Activated CD4-positive, alpha-beta memory T cell treated with anti-CD3 and anti-CD28 coated beads, Interleukin-2, amount 10 ng/mL, durations not matched to agents 7 days and 5 days (primary cell): ENCODE measurements at regions not wholly inside any gene's neighbourhood (a gene's known extent, or its start where the extent isn't known, plus 50 kb on each side); places are given as distances from the start of the nearest gene placed in this dataset.
"Not testable (repeated sequence)": the region's sequence is repeated elsewhere in the genome, so short reads cannot be mapped to it uniquely, and the experiment has no call there.

ENCODE experiments used
- CTCF ChIA-PET: fragments of 350-600 bp; sonication (Branson Sonifier 250); formaldehyde crosslinking; loops from one replicate; lab custom pipeline; 2021; ENCODE audit warnings: antibody characterized with exemption, inconsistent platforms; lab: Charles Lee
- POLR2A ChIA-PET: fragments of 350-600 bp; sonication (Branson Sonifier 250); formaldehyde crosslinking; loops from one replicate; lab custom pipeline; 2021; ENCODE audit warnings: antibody characterized with exemption; lab: Charles Lee
- DNase-seq: peaks from one replicate; pipeline ENCODE4 v3.0.0-alpha.2; 2020
- H3K27ac Mint-ChIP-seq: one replicate; pipeline ENCODE4 v1.8.0; 2021; ENCODE audit warnings: mild to moderate bottlenecking, mixed read lengths
- H3K27me3 Mint-ChIP-seq: one replicate; pipeline ENCODE4 v1.8.0; 2021; ENCODE audit warnings: mixed read lengths
- H3K36me3 Mint-ChIP-seq: one replicate; pipeline ENCODE4 v1.8.0; 2021; ENCODE audit warnings: low read depth, mixed read lengths
- H3K4me1 Mint-ChIP-seq: one replicate; pipeline ENCODE4 v1.8.0; 2021; ENCODE audit warnings: mixed read lengths
- H3K4me3 Mint-ChIP-seq: one replicate; pipeline ENCODE4 v1.8.0; 2021; ENCODE audit warnings: mild to moderate bottlenecking, mixed read lengths
- H3K9me3 Mint-ChIP-seq: one replicate; pipeline ENCODE4 v1.8.0; 2021; ENCODE audit warnings: mixed read lengths

DNA sequence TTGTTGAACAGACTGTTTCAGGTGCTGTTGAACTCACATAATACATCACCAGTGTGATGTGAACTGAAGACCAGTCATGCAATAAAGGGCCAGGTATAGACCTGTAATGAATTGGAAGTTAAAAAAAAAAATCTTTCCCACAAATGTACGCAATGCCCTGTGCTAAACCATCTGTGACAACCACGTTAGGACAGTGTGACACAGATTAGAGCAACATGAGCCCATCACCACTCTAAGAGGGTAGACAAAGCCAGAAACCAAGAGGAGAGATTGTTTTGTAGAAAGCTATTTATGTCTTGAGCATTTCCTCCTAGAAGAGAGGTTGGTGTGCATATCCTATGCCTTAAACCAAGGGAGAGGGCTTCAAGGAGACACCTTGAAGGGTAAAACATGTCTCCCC lies 77.0 kb upstream of the BEND6 start:
- no peak overlapping the region for H3K4me3 Mint-ChIP-seq
- H3K27me3 Mint-ChIP-seq, result peaks cover 25% of the 10 kb centered on the region
- H3K9me3 Mint-ChIP-seq, result no peaks in the 10 kb centered on the region
- ChIA-PET POLR2A (no interaction called here), CTCF (no interaction called here)
- no peak for DNase-seq
- H3K4me1 Mint-ChIP-seq, result no peaks in the 10 kb centered on the region
- H3K27ac Mint-ChIP-seq, result no peak overlapping the region
- no peaks in the 10 kb centered on the region for H3K36me3 Mint-ChIP-seq

DNA sequence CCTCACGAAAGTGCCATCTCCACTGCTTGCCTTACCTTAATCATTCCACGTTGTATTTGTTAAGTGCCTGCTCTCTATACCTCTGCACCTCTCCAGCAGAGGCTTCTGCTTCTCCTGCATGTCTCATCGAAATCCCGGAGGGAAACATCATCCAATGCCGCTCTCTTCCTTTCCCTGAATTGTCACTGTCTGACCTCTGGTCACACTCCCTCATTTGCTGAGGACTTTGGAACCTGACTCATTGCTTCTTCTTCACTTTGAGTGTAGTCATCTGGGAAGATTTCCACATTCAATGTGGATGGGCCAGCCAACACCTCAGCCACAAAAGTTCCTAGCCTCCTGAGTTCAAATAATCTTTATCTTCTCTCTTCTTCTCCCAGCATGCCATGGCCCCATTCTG lies 78.9 kb upstream of the BEND6 start:
- POLR2A ChIA-PET, result interaction anchor here (0.6 kb wide), 1 partner anchor 102 kb away, joined by 3 read pairs; no protein-coding TSS in a partner anchor
- peaks cover 23% of the 10 kb centered on the region for H3K27me3 Mint-ChIP-seq
- CTCF ChIA-PET, result no interaction called here
- no peaks in the 10 kb centered on the region for H3K9me3 Mint-ChIP-seq
- DNase-seq, result no peak
- H3K4me3 Mint-ChIP-seq, result no peak overlapping the region
- no peaks in the 10 kb centered on the region for H3K36me3 Mint-ChIP-seq
- H3K4me1 Mint-ChIP-seq, result no peaks in the 10 kb centered on the region
- no peak overlapping the region for H3K27ac Mint-ChIP-seq

DNA sequence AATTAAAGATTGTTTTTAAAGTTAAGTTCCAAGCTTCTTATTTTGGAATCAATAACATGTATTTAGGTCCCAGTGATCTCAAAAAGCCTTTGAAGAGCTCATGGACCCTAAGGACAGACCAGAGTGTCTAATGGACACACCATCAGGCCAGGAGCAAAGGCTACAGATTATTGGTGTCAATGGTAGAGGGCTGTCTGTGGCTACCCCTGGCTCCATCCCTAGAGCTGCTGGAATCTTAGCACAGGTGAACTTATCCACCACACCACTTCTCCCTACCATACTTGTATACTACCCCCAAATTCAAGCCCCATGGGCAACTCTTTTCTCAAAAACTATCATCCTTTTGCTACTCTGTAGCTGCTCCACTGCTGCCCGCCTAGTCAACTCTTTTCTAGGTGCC lies 79.4 kb upstream of the BEND6 start:
- Mint-ChIP-seq H3K4me1 (no peaks in the 10 kb centered on the region), H3K4me3 (no peak overlapping the region), H3K27me3 (peaks cover 23% of the 10 kb centered on the region), H3K9me3 (no peaks in the 10 kb centered on the region), H3K36me3 (no peaks in the 10 kb centered on the region), H3K27ac (no peak overlapping the region)
- no peak for DNase-seq
- ChIA-PET POLR2A (interaction anchor here (0.6 kb wide), 1 partner anchor 101 kb away, joined by 3 read pairs; no protein-coding TSS in a partner anchor), CTCF (no interaction called here)

DNA sequence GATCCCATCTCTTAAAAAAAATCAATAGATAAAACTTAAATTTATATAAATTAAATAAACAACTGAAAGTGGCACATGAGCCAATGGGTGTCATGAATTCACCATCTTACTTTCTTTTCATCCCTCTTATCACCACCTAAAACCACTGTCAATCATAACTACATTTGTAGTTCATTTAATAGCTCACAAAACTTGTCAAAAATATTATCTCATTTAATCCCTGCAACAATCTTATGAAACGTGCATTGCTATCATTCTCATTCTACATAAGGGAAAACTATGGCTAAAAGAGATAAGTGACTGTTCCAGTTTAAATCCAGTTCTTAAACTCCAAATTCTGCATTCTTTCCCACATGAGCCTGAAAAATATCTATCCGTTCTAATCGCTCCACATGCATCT lies 80.6 kb upstream of the BEND6 start:
- no peak overlapping the region for H3K27ac Mint-ChIP-seq
- no peak overlapping the region for H3K4me3 Mint-ChIP-seq
- CTCF ChIA-PET, result interaction anchor here (0.7 to 1.5 kb wide), 2 partner anchors 23 to 30 kb away, joined by 3 read pairs; no protein-coding TSS in a partner anchor
- H3K9me3 Mint-ChIP-seq, result no peaks in the 10 kb centered on the region
- no peaks in the 10 kb centered on the region for H3K4me1 Mint-ChIP-seq
- H3K27me3 Mint-ChIP-seq, result peaks cover 23% of the 10 kb centered on the region
- DNase-seq, result no peak
- H3K36me3 Mint-ChIP-seq, result no peaks in the 10 kb centered on the region
- POLR2A ChIA-PET, result no interaction called here

DNA sequence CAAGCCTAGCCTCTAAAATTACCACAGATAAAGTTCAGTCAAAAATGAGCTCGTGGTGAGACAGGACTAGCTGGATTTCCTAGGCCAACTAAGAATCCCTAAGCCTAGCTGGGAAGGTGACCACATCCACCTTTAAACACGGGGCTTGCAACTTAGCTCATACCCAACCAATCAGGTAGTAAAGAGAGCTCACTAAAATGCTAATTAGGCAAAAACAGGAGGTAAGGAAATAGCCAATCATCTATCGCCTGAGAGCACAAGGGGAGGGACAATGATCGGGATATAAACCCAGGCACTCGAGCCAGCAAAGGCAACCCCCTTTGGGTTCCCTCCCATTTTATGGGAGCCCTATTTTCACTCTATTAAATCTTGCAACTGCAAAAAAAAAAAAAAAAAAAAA lies 84.9 kb upstream of the BEND6 start:
- CTCF ChIA-PET, result interaction anchor here (1.2 kb wide), 1 partner anchor 19 kb away, joined by 3 read pairs; no protein-coding TSS in a partner anchor

DNA sequence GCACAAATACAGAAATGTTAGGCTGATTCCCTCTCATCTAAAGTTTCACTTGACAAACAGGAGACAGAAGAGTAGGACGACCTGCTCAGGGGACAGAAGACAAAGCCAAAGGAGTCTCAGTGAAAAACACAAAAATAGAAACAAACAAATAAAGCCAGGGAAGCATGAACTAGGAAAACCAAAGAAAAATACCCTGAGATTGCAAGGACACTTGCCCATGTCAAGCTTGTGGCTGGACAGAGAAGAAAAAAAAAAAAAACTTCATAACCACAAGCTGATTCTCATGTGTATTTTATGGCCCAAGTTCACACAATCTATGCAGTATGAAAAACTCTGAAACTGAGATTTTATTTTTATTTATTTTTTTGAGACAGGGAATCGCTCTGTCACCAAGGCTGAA lies 85.6 kb upstream of the BEND6 start:
- no peak overlapping the region for H3K27ac Mint-ChIP-seq

More for the DNA sequence above, 84.9 kb upstream of the BEND6 start:
- POLR2A ChIA-PET, H3K4me3 Mint-ChIP-seq, DNase-seq, H3K4me1 Mint-ChIP-seq, H3K27ac Mint-ChIP-seq, H3K36me3 Mint-ChIP-seq, H3K9me3 Mint-ChIP-seq: not testable (repeated sequence)
- H3K27me3 Mint-ChIP-seq, result peaks cover 13% of the 10 kb centered on the region

DNA sequence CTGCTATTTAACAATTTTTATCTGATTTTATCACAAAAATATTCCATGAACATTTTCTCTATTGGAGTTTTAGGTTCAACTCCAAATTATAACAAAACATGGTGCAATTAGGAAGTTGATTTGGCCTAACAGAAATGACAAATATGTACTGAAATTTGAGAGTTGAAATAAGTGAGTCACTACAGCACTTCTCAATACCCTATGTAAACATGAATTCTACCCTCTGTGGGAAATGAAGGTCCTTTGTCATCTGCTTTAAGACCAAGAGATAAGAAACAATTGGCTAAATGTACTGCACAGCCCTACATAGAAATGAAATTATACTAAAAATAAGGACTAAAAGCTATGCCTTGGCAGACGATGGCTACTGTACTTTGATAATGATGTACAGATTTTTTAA lies 86.2 kb upstream of the BEND6 start:
- CTCF ChIA-PET, result interaction anchor here (0.8 to 1.4 kb wide), 2 partner anchors 20 to 36 kb away, joined by 3 read pairs; no protein-coding TSS in a partner anchor
- H3K9me3 Mint-ChIP-seq, result no peaks in the 10 kb centered on the region
- H3K4me1 Mint-ChIP-seq, result no peaks in the 10 kb centered on the region
- DNase-seq, result no peak
- POLR2A ChIA-PET, result no interaction called here
- no peaks in the 10 kb centered on the region for H3K36me3 Mint-ChIP-seq
- no peak overlapping the region for H3K27ac Mint-ChIP-seq
- no peak overlapping the region for H3K4me3 Mint-ChIP-seq
- H3K27me3 Mint-ChIP-seq, result peaks cover 8% of the 10 kb centered on the region

More for the DNA sequence above, 85.6 kb upstream of the BEND6 start:
- H3K27me3 Mint-ChIP-seq, result peaks cover 9% of the 10 kb centered on the region
- no peak for DNase-seq
- ChIA-PET POLR2A (no interaction called here), CTCF (interaction anchor here (0.8 to 1.2 kb wide), 2 partner anchors 18 to 19 kb away, joined by 3 read pairs; no protein-coding TSS in a partner anchor)
- H3K9me3 Mint-ChIP-seq, result no peaks in the 10 kb centered on the region
- H3K36me3 Mint-ChIP-seq, result no peaks in the 10 kb centered on the region
- H3K4me1 Mint-ChIP-seq, result no peaks in the 10 kb centered on the region
- H3K4me3 Mint-ChIP-seq, result no peak overlapping the region

DNA sequence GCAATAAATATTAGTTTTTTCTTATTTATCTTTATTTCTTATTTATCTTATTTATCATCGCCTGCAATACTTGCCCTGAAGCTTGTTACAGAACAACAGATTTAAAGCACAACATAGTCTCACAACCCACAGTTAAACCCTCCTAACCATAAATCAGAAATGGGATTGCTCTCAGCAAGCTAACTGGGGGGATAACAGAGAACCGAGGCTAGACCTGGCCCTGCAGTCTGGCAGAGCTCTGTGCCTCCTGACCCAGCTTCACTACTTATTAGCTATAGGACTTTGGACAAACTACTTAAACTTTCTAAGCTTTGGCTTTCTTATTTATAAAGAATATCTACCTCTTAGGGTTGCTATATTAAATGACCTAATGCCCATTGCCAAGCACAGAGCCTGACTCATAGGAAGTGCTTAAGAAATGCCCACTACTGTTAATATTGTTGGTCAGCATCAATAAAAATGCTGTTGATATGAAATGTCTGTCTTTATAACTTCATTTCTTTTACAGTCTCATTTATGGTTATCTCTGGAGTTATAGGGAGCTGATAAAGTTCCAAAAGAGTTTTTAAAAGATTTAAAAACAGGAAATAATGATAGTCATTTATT lies 87.9 kb upstream of the BEND6 start:
- CTCF ChIA-PET, result interaction anchor here (1.0 to 1.4 kb wide), 3 partner anchors 16 to 37 kb away, joined by 3 read pairs; no protein-coding TSS in a partner anchor
- Mint-ChIP-seq H3K27me3 (peaks cover 9% of the 10 kb centered on the region), H3K4me3 (no peak overlapping the region), H3K4me1 (peaks cover 5% of the 10 kb centered on the region), H3K36me3 (no peaks in the 10 kb centered on the region), H3K9me3 (no peaks in the 10 kb centered on the region), H3K27ac (no peak overlapping the region)
- POLR2A ChIA-PET, result no interaction called here
- DNase-seq, result no peak

DNA sequence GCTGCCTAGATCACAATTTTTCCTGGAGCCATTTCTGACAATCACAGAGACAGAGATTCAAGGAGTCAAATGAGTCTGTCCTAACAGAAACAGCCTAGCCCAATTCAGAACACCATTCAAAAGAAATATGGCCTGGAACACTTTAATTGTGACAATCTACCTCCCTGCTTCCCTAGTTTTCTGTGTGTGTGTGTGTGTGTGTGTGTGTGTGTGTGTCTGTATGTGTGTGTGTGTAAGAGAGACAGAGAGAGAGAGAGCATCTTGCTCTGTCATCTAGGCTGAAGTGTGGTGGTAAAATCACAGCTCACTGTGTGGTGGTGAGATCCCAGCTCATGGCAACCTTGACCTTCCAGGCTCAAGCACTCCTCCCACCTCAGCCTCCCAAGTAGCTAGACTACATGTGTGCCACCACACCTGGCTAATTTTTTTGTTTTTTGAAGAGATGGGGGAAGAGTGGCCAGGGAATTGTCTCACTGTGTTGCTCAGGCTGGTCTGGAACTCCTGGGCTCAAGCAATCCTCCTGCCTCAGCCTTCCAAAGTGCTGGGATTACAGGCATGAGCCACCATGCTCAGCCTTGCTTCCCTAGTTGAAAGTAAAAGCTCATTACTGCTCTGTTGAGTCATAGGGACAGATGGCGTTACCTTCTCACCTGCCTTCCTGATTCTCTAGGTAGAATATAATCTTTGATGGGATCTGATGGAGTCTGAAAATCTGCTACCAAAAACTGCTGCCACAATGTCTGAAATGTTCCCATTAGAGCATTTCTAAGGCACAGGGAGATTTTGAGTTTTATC lies 89.6 kb upstream of the BEND6 start:
- Mint-ChIP-seq H3K4me3 (no peak overlapping the region), H3K27me3 (peaks cover 14% of the 10 kb centered on the region), H3K27ac (no peak overlapping the region), H3K36me3 (no peaks in the 10 kb centered on the region), H3K4me1 (peaks cover 5% of the 10 kb centered on the region), H3K9me3 (no peaks in the 10 kb centered on the region)
- ChIA-PET POLR2A (no interaction called here), CTCF (interaction anchor here (1.2 kb wide), 1 partner anchor 14 kb away, joined by 3 read pairs; no protein-coding TSS in a partner anchor)
- no peak for DNase-seq

DNA sequence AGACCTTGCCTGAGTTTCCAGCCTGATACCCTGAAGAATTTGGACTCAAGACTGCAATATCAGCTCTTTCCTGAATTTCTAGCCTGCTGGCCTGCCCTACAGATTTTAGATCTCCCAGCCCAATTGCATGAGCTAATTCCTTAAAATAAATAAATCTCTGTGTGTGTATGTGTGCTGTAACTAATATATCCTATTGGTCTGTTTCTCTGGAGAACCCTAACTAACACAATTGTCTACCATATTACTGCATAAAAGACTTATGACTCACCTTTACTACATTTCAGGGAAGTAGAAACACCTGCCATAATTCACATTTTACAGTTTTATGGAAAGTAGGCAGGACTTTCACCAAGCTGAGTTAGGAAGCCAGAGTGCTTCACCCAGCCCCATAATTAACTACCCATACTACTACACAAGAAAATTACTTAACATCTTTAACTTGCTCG lies 90.7 kb upstream of the BEND6 start:
- peaks cover 15% of the 10 kb centered on the region for H3K27me3 Mint-ChIP-seq
- no peak for DNase-seq
- H3K27ac Mint-ChIP-seq, result no peak overlapping the region
- no peaks in the 10 kb centered on the region for H3K9me3 Mint-ChIP-seq
- H3K36me3 Mint-ChIP-seq, result no peaks in the 10 kb centered on the region
- ChIA-PET CTCF (no interaction called here), POLR2A (no interaction called here)
- peaks cover 5% of the 10 kb centered on the region for H3K4me1 Mint-ChIP-seq
- no peak overlapping the region for H3K4me3 Mint-ChIP-seq

DNA sequence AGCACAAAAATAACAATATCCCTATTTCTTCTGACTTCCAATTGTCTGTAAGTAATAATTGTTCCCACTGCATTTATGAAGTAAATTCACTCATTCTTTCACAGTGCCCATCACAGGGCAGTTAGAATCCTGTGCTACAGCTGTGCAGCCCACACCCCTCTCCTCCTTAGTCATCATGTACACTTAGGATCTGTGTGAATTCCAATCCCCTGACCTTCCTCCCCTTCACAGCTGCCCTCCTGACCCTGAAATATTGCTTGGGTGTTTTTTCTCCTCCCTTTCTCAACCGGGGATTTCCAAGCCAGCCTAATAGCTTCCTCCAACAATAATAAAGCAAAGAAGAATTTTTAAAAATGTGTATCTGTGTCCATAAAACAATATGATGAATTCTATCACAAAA lies 91.5 kb upstream of the BEND6 start:
- DNase-seq, result no peak
- Mint-ChIP-seq H3K36me3 (no peaks in the 10 kb centered on the region), H3K27ac (no peak overlapping the region), H3K4me3 (no peak overlapping the region), H3K4me1 (peaks cover 5% of the 10 kb centered on the region), H3K9me3 (no peaks in the 10 kb centered on the region), H3K27me3 (peaks cover 15% of the 10 kb centered on the region)
- CTCF ChIA-PET, result no interaction called here
- POLR2A ChIA-PET, result no interaction called here

DNA sequence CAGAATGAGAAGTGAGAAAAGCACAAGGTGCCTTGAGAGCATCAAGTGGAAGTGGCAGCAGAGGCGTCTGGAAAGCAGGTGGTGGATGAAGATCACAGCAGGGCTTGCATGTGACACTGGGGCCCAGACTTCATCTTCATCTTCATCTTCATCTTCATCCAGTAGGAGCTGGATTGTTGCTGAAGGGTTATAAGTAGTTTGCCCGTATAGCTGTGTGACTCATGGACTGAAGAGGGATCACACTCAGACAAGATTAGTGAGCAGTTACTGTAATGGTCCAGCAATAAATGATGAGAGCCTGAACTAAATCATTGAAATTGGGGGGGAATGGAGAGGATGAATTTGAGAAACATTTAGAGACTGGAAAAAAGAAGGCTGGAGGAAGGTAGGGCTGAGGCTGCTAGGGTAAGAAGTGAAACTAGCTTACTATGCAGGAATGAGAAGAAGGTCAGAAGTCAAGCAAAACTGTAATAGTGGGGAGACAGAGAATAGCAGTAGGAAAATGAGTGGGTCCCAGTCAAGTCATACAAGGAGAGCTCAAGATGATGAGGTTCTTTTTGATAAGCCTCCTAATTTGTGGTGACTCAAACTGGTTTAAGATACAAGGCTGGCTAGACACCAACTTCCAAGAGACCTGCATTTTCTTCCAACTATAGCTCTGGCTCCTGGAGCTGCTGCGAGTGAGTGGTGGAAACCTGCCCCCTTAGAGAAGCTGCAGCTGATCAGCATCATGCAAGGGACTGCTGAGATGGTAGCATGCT lies 92.3 kb upstream of the BEND6 start:
- H3K27me3 Mint-ChIP-seq, result peaks cover 17% of the 10 kb centered on the region
- H3K36me3 Mint-ChIP-seq, result no peaks in the 10 kb centered on the region
- no peaks in the 10 kb centered on the region for H3K9me3 Mint-ChIP-seq
- no peak overlapping the region for H3K4me3 Mint-ChIP-seq
- H3K27ac Mint-ChIP-seq, result no peak overlapping the region
- peaks cover 5% of the 10 kb centered on the region for H3K4me1 Mint-ChIP-seq
- ChIA-PET POLR2A (no interaction called here), CTCF (no interaction called here)
- DNase-seq, result no peak

DNA sequence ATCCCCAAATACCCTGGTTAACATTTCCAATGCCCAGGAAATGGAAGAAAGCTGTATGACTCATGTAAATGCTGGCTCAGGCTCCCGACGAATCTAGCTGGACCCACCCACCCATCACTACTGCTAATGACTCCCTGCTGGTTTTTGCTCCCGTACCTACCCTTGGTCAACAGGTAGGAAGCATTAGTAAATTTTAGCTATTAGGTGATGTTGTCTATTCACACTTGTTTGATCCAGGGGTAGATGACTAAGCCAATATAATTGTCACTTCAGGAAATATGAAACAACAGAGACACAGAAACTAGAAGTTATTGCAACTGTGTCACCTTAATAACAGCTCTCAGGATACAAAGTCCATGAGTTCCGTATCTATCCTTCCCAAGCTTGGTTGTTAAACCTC lies 94.4 kb upstream of the BEND6 start:
- H3K4me1 Mint-ChIP-seq, result peaks cover 5% of the 10 kb centered on the region
- H3K4me3 Mint-ChIP-seq, result no peak overlapping the region
- POLR2A ChIA-PET, result no interaction called here
- no peak for DNase-seq
- H3K9me3 Mint-ChIP-seq, result no peaks in the 10 kb centered on the region
- CTCF ChIA-PET, result interaction anchor here (1.9 kb wide), 1 partner anchor 9 kb away, joined by 4 read pairs; no protein-coding TSS in a partner anchor
- peaks cover 18% of the 10 kb centered on the region for H3K27me3 Mint-ChIP-seq
- no peaks in the 10 kb centered on the region for H3K36me3 Mint-ChIP-seq
- no peak overlapping the region for H3K27ac Mint-ChIP-seq
